Activated CD8-positive, alpha-beta memory T cell treated with anti-CD3 and anti-CD28 coated beads for 36 hours (primary cell): ENCODE measurements at regions not wholly inside any gene's neighbourhood (a gene's known extent, or its start where the extent isn't known, plus 50 kb on each side); places are given as distances from the start of the nearest gene placed in this dataset.

Experiments
- CTCF ChIA-PET: fragments of 350-600 bp; sonication (Branson Sonifier 250); formaldehyde crosslinking; loops from one replicate; lab custom pipeline; 2021; ENCODE audit warnings: antibody characterized with exemption; lab: Charles Lee
- POLR2A ChIA-PET: fragments of 350-600 bp; sonication (Branson Sonifier 250); formaldehyde crosslinking; loops from one replicate; lab custom pipeline; 2021; ENCODE audit warnings: antibody characterized with exemption; lab: Charles Lee

DNA sequence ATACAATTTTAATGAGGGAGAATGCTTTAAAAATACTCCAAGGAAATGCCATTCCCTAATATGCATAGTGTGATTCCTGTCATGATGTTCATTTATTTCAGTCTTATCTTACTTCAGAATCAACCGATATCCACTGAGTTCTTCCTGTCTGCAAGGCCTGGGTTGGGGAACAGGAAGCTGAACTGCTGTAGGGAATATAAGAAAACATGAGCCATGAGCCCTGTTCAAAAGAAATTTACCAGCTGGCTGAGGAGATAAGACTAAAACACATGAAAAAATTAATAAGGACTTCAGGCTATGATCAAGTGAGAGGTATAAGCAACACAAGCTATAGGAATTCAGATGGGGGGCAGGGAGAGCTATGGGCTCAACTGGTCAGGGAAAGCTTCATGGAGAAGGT, 184.7 kb downstream of the PLPP4 start:
- ChIA-PET POLR2A (no interaction called here), CTCF (no interaction called here)

DNA sequence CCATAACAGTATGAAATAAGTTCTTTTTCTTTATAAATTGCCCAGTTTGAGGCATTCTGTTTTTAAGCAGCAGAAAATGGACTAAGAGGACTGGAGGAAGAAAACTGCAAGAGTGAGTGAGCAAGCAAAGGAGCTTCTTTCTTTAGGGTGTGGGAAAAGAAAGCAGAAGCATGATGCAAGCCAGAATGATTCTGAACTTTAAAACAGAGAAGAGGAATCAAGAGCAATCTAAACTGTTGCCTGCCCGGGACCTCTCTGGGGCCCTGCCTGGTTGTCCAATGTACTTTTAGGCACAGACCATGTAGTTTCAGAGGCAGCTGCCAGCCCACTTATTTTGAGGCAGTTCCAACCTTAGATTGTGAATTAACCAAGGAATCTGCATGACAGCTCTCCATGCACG, 186.3 kb downstream of the PLPP4 start:
- ChIA-PET CTCF (no interaction called here), POLR2A (no interaction called here)

DNA sequence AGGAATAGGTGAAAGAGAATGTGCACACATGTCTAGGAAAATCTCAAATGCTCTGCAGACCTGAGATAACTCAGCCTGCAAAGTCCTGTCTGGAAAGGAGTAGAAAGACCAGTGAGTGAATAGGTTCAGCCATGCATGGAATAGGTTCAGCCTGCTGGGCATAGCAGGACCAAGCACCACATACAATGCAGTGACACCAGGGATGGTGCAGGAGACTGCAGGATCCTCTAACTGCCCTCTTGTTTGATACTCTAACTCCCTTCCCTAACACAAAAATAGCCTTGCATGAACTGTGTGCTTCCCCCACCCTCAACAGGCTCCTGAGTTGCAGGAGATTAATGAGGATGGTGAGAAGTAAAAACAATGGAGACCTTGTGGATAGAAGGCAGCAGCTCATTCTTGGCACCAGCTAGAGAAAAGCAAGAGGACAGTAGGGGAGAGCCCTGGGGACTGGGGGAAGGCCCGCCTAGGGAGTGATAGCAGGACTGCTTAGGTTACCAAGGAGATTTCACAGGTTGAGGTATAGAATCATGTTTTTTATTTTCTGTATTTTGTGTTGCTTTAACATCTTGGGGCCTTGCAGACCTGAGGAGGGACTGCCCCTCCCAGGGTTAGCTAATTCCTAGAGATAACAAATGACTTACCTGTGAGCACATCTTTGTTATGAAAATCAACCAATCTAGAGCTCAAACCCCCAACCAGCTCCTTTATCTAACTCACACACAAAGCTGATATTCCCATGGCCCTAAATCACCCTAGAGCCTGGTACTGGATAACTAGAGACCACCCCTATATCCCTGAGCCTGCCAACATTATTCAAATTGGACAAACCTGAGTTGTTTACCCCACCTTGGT, 187.8 kb downstream of the PLPP4 start:
- ChIA-PET CTCF (no interaction called here), POLR2A (no interaction called here)

DNA sequence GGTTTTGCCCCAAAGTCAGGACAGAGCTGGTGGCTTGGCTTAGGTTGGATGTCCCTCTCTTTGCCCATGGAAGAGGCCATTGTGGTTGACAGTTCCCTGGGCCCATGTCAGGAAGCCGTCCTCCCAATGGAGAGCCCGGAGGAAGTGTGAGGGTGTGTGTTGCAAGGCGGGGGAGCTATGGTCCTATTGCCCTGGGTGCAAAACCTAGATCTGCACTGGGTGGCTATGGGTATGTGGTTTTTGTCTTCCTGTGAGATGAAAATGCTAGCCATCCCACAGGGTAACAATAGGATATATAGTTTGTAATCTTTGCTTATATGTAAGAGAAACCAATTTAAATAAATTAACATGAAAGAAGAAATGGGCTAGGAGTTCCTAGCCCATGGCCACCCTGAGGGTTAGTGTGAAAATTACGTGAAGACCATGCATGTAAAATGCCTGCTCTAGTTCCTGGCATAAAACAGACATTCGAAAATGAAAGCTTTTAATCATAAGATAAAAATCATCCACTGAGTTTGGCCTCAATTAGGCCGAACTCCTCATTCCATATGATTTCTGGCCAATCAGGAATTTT, 189.2 kb downstream of the PLPP4 start:
- CTCF ChIA-PET = no interaction called here

DNA sequence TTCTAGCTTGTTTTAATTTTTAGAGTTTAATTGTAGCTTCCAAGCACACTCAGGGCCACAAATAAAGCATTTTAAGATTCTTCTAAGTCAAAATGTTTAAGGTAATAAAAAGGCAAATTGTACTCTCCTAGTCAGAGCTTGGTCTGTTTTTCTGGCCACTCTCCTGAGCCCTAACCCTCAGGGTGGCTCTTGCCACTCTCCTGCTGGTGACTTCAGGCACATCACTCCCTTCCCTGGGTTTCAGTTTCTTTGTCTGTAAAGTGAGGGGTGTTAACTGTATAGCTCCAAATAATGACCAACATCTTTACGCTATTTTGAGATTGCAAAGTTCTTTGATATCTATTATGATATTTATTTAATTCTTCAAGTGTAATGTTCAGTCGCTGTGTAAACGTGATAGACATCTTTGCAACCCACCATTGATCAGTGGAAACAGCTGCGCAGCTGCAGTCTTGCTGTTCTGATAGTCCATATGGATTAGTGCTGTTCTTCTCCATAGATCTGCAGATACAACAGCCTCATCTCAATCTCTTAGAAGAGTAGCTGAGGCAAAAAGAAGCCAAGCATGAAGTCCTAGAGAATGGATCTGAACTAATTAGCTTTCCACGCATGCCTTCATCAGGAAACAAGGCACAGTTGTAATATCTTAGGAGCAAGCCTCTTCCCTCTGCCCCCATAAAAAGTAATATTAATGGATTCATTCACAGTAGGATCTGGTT, 189.9 kb downstream of the PLPP4 start:
- ChIA-PET POLR2A (no interaction called here), CTCF (no interaction called here)

More for the DNA sequence above, 189.2 kb downstream of the PLPP4 start:
- POLR2A ChIA-PET = no interaction called here

DNA sequence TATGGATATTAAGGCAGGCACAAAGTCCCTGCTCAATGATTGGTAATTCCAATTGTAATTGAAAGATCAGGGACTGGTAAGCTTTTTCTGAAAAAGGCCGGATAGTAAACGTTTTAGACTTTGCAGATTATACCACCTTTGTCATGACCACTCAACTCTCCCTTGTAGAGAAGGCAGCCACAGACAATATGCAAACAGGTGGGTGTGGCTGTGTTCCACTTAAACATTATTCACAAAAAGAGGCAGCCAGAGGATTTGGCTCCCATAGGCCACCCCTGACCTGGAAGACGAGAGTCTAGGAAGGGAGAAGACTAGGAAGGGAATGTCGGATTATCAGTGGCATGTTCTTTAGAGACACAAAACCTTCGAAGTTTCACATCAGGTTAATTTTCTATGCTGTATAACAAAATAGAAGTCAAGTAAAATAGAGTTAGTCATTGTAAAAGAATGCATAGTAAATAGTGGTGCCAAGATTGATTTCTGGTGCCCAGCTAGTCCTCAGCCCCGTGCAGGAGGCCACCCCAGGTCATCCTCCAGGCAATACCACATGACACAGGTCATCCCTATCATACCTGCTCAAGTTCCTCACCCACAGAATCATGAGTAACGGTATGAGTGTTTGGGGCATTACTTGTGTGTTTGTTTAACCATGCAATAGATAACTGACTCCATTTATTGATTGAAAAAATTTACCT, 193.8 kb downstream of the PLPP4 start:
- POLR2A ChIA-PET = no interaction called here
- CTCF ChIA-PET = no interaction called here

DNA sequence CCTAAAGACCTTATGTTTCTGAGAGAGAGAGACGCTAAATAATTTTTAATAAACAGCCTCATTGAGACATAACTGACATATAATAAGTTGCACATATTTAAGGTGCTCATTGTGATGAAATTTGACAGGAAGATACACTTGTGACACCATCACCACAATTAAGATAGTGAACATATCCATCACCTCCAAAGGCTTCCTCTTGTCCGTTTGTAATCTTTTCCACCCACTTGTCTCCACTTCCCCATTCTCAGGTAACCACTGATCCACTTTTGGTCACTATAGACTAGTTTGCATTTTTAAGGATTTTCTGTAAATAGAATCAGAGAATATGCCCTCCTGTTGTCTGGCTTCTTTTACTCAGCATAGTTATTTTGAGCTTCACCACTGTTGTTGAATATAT, 195.1 kb upstream of the WDR11 start:
- POLR2A ChIA-PET = no interaction called here
- CTCF ChIA-PET = no interaction called here

DNA sequence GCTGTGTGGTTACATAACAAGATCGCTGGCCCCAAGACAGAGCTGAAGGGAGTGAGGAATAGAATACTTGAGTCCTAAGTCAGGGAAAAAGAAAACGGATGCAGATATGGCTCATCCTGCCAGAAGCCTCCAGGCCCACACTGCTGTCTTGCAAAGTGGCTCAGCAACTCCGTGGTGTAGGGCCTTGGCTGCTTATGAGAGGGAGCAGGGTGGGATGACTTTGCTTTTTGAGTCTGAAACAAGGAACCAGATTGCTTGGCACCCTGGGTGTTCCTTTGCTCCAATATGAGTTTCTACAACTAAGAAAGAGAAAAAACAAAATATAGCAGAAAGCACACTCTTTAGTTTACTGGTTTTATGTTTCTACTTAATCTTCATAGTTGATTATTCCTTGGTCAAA, 193.8 kb upstream of the WDR11 start:
- ChIA-PET POLR2A (no interaction called here), CTCF (no interaction called here)

DNA sequence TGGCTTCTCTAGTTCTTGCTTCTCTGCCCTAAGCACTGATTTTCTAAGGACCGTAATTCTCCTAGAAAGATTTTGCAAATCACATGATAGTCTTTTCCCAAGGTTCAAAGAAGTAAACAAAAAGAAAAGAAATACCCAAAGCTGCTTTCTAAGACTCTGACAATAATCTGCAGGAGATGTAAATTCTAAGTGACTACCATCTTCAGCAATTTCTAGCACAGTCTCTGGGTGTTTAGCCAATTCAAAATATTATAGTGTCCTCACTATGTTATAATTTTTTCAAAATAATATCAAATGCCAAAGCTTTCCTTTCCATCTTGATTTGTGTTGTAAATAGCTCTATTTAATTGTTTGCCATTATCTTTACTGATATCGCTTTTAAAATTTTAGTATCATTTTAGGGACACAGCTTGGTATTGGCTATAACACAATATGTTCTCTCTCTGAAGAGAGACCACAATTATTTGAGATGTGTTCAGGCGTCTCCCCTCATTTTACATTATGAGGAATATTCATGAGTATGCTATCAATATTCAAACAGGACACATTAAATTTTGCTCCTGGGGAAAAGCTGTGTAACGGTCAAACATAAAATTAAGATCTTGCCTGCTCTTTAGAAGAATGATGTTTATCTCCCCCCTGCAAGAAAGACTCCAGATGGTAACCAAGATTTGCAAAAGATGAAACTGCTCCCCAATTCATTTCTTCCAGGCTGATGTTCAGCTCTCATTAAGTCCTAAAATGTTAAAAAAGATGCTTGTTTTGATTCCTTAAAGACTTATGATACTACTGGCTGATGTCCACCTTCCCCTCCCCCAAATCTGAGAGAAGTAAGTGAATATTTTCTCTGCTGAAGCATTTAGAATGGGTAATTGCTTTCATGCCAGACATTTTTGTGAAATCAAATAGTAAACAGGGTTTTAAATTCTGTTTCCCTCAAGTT, 191.9 kb upstream of the WDR11 start:
- ChIA-PET CTCF (no interaction called here), POLR2A (no interaction called here)

DNA sequence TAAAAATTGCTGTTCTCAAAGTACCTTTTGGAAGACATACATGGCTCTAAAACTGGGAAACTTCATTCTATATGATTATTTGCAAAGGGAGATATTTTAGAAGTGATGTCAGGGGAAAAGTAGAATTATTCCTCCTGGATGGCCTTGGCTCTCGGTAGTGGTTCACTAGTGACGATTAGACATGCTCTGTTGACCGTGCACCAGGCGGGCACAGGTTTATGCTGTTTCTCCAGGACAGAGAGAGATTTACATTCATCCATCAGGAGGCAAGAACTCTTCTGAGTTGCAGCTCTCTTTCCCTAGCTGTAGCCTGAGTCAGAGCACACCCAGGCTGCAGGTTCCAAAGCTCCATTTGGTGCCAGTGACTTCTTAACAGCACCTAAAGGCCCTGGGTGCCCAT, 184.9 kb upstream of the WDR11 start:
- ChIA-PET POLR2A (no interaction called here), CTCF (no interaction called here)

DNA sequence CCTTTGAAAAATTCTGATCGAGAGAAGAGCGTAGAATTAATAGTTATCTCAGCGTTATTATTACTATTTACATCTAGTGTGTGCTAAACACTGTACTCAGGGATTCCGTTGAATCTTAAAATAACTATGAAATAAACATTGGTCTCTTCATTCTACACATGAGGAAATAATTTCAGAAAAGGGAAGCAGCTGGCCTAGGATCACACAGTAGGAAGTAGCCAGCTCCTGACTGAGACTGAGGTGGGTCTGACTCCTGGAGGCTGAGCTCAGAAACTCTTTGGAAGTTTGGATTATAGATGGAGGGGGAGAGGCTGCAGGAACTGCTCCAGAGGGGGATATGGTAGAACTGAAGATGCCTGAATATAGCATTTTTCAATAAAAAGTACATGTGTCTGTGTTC, 183.9 kb upstream of the WDR11 start:
- ChIA-PET POLR2A (no interaction called here), CTCF (no interaction called here)

DNA sequence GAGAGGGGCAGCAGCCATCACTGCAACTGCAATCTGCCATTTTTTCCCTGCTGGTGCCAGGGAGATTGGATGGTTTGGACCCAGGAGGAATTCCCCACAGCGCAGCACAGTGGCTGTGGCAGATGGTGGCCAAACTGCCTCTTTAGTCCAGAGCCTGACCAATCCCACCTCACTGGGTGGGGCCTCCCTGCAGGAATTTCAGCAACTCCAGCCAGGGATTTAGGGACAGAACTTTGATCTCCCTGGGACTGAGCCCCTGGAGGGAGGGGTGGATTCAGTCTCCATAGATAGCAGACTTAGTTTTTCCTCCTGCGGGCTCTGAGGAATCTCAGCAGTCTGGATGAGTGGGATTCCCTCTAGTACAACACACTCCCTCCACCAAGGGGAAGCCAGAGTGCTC, 179.7 kb upstream of the WDR11 start:
- POLR2A ChIA-PET = no interaction called here
- CTCF ChIA-PET = no interaction called here

DNA sequence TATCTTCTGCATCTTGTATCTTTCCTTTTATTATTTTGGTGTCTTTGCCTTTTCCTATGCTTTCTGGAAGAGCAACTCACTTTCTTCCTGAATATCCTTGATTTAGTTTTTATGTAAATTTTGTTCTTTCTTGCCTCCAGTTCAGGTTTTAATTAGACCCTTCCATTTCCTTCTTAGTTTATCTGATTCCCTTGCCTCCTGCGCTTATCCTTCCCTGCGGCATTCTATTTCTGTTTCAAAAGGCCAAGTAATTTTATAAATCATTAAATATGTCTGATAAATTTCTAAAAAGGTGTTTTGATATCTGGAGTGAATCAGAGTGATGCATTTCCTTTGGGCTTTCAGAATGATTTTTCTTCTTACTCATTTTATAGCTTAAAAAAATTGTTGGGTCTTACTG, 167.7 kb upstream of the WDR11 start:
- POLR2A ChIA-PET = no interaction called here
- CTCF ChIA-PET = no interaction called here

DNA sequence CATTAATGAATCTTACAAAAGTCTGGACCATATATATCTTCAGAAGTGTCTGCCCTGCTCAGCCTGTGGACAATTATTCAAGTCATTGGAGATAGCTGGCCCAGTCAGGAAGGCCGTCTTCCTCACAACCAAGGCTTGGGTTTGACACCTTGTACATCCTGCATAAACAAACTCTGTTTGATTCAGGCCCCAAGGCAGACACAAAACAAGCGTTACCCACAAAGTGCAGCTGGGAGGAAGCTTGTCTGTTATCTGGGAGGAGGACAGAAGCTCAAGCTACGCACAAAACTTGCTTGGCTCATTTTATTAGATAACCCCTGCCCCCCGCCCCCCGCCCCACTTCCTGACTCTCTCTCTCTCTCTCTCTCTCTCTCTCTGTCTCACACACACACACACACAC, 166.9 kb upstream of the WDR11 start:
- POLR2A ChIA-PET = no interaction called here

DNA sequence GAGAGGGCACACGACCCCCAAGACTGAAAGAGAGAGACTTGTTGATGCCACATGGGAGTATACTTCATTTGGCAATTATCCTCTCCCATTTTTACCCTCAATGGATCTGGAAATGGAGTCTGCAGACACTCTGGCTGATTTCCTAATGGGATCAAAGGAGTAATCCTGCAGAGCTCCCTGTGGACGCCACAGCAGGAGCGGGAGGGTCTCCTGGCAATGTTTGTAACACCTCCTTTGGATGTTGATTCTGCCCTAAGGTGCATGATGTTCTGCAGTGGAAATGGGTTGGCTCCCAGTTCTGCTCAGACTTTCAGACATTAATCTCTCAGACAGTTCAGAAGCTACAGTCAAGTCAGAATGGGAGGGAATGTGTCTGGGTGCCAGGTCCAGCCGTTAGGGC, 166.0 kb upstream of the WDR11 start:
- ChIA-PET CTCF (no interaction called here), POLR2A (no interaction called here)

More for the DNA sequence above, 166.9 kb upstream of the WDR11 start:
- CTCF ChIA-PET = no interaction called here

DNA sequence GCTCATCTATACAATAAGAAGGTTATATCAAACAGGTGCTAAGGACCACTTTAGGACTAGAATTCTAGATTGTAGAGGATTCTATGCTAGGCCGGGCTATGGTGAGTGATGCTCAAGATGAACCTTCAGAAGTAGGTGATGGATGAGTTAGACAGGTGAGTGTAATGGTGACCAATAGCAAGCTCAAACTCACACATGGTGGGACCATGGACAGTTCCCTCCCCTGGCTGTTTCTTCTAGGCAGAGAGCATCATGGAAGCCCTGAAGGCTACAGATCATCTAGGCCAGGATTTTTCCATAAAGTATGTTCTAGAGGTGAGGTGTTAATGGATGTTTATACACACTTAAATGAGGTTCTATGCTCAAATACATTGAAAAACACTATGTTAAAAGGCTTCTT, 162.2 kb upstream of the WDR11 start:
- POLR2A ChIA-PET = no interaction called here
- CTCF ChIA-PET = no interaction called here

DNA sequence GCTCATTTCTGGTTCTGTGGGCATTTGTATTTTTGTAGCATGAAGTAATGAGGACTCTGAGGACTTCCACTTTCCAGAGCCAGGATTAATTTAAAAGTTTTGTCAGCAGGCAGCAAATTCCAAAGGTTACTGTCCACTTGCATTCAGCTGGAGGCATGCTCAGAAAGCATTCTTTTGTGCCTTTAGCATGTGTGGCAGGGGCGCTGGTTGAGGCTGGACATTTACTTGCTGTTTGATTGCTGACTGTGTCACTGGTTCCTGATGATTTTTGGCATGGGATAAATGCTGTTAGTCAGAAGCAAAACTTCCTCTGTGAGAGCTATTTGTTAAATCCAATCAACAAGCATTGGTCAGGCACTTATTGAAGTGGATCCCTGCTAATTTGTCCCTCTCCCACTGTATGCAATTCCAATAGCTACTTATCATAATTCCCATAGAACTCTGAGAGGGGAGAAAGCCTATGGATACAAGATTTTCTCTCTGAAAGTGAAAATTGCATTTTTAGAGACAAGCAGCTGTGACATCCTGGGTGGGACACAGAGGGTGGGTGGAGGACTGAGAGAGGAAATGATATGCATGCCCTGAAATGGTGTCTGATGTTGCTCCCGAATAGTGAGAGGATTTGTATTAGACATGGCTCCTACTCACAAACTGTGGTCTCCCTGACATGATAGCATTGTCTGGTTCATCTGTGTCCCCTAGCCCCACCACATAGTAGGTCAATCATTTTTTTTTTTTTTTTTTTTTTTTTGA, 161.2 kb upstream of the WDR11 start:
- CTCF ChIA-PET = no interaction called here
- POLR2A ChIA-PET = no interaction called here

DNA sequence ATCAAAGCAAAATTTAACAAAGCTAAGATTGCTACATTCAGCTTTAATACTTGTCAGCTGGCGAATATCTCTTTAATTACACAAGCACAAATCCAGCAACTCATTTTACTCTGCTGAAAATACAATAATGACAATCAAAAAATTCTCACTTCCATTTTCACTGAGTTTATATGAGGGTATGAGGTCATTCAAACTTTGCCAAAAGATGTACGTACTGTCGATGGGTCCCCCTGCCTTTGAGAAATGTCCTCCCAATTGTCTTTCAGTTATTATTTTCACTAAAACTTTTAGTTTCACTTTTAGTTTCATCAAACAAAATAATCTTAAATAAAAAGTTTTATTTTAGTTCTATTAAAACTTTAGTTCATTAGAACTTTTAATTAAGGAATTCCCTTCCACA, 159.5 kb upstream of the WDR11 start:
- POLR2A ChIA-PET = no interaction called here
- CTCF ChIA-PET = no interaction called here

DNA sequence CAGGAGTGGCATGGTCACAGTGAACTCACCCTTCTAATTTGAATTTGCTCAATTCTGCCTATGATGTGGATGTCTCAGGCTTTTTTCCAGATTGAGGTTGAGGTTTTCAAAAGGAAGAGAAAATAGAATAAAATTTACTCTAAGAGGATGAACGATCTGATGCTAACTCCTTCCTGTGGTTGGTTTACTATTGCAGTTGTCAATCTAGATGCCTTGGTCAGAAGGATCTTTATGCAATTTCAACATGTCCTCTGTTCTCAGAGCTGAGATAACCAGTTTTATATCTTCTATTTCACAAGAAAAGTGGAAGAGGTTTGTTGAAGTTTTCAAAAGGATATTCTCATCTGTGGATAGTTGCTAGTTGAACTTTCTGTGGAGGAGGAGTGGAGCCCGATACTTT, 150.7 kb upstream of the WDR11 start:
- ChIA-PET POLR2A (no interaction called here), CTCF (no interaction called here)
